GM12875 (cell line): ENCODE measurements at regions not wholly inside any gene's neighbourhood (a gene's known extent, or its start where the extent isn't known, plus 50 kb on each side); places are given as distances from the start of the nearest gene placed in this dataset.

Experiments used
- H3K4me3 ChIP-seq: one replicate; pipeline ENCODE4 v1.5.1; 2011; ENCODE audit warnings: low read depth, low read length, control low read depth
- CTCF ChIP-seq: IDR thresholded peaks from 2 replicates; pipeline ENCODE4 v1.5.1; 2011; ENCODE audit warnings: low read depth, mild to moderate bottlenecking, control low read depth, inconsistent platforms, low read length, moderate library complexity, borderline replicate concordance; ENCODE audit not compliant: insufficient read depth

- no peak for TF ChIP-seq CTCF
- no peak overlapping the region for H3K4me3 ChIP-seq
These were observed 56.5 kb upstream of the ADORA2B start for GRCh38 chr17:15888436-15888835.

- TF ChIP-seq CTCF, result no peak
- H3K4me3 ChIP-seq, result no peak overlapping the region
These were observed 54.5 kb upstream of the ADORA2B start for GRCh38 chr17:15890279-15890892.

- H3K4me3 ChIP-seq, result no peak overlapping the region
- no peak for TF ChIP-seq CTCF
These were observed 53.6 kb upstream of the ADORA2B start for GRCh38 chr17:15891318-15891717.

GRCh38 chr17:15892244-15892643 is 52.7 kb upstream of the ADORA2B start:
- TF ChIP-seq CTCF, result no peak
- H3K4me3 ChIP-seq, result no peak overlapping the region

- no peak for TF ChIP-seq CTCF
- no peak overlapping the region for H3K4me3 ChIP-seq
These were observed 51.9 kb upstream of the ADORA2B start for GRCh38 chr17:15892731-15893657.

GRCh38 chr17:15893658-15894024 is 51.3 kb upstream of the ADORA2B start:
- no peak overlapping the region for H3K4me3 ChIP-seq
- TF ChIP-seq CTCF, result no peak

GRCh38 chr17:15894258-15894657 is 50.7 kb upstream of the ADORA2B start:
- TF ChIP-seq CTCF, result no peak
- H3K4me3 ChIP-seq, result no peak overlapping the region
